Effector CD4-positive, alpha-beta T cell (primary cell): ENCODE measurements at regions not wholly inside any gene's neighbourhood (a gene's known extent, or its start where the extent isn't known, plus 50 kb on each side); places are given as distances from the start of the nearest gene placed in this dataset.
"Not testable (repeated sequence)": the region's sequence is repeated elsewhere in the genome, so short reads cannot be mapped to it uniquely, and the experiment has no call there.

Source experiments
- DNase-seq: peaks from one replicate; pipeline ENCODE4 v3.0.0-alpha.2; 2020

DNA sequence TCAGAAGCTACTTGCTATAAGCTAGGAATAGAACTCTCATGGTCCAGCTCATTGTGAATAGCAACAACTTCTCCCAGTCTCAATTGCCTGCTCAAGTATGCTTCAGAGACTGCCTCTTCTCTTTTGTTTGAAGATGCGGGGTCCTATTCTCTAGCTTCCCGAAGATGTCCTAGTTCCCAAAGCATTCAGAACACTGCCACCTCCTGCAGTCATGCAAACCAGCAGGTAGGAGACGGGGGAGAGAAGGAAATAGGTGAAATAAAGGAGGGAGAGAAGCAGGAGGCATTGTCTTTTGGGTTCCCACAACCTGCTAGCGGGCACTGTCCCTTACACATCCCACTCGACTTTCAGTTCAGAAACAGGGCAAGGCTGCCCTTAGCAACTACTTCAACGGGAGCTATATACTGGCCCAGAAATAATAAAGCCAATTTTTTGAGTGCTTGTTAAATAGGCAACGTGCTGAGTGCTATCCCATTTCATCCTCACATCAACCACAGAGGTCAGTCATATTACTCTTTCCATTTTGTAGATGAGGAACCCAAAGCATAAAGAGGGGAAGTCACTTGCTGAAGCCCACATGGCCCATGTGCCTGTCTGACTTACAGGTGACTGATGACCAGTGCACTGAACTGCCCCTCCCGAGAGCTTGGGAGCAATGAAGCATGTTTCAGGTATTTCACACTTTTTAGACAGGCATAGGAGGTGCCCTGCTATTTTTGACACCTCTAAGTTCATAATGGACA, 61.9 kb upstream of the ATXN1 start:
- no peak for DNase-seq

GRCh38 chr6:16822529-16822928, 61.3 kb upstream of the ATXN1 start:
- no peak for DNase-seq

DNA sequence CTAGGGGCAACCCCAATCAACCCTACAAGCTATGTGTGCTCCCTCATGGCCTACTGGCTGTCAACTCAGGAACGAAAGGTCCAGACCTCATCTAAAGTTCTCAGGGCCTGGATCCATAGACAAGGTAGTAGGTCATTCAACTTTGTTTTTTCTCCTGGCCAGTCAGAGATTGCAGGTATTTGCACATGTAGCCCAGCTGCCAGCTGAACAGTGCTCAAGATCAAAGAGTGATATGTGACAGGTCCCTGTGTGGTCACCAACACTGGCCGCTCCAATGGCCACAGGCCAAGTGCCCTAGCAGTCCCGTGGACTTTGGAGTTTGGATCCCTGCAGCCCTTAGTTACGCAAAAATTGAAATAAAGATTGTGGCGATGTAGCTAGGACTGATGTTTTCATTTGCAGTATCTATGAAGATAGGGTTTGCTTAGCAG, 60.6 kb upstream of the ATXN1 start:
- no peak for DNase-seq

DNA sequence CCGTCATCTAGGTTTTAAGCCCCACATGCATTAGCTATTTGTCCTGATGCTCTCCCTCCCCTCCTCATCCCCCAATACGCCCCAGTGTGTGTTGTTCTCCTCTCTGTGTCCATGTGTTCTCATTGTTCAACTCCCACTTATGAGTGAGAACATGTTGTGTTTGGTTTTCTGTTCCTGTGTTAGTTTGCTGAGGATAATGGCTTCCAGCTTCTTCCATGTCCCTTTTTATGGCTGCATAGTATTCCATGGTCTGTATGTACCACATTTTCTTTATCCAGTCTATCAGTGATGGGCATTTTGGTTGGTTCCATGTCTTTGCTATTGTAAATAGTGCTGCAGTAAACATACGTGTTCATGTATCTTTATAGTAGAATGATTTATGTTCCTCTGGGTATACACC, 59.0 kb upstream of the ATXN1 start:
- DNase-seq, result not testable (repeated sequence)

- DNase-seq, result no peak
These were observed 58.5 kb upstream of the ATXN1 start for GRCh38 chr6:16819752-16820151.

DNA sequence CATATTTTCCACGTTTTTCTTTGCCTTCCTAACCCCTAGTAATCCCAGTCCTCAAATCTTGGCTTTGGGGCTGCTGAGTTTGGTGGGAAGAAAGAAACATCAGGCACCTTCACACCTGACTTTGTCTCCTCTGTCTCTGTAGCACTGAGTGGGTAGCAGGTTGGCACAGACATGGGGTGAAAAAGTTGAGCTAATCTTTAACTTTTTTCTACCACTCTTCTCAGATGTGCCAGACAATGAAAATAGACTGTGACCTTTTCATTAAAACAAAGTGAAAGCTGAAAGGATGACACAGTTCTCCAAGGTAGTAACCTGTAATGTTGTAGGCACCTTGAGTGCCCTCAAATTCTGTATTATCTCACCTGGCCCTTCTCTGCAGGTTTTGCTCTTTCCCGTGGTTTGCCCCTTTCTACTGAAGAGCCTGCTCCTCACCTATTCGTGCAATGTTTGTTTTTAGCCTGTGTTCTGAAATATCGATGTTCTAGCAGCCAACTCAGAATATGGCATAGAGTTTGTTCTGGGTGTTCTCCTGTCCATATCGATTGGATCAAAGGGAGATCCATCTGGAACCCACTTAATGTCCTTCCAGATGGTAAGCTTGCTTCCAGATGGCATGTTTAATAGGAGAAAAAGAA, 57.8 kb upstream of the ATXN1 start:
- DNase-seq, result no peak

DNA sequence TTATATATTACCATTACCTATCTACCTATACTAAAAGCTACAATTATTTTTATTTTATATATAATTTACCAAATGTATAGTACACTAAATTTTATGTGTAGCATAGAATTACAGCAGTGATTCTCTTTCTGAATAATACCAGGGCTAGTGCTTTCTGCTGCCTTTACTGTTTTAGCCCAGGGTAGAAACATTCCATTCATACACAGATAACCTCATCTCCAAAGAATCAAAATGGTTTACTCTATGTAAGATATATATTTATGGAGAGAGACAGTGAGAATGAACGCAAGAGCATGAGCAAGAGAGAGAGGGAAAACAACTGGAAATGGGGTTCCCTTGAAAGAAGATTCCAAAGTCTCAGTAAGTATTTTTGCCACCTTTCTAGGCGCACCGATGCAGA, 56.3 kb upstream of the ATXN1 start:
- DNase-seq, result no peak

- DNase-seq, result no peak
These were observed 55.6 kb upstream of the ATXN1 start for GRCh38 chr6:16816891-16817290.

DNA sequence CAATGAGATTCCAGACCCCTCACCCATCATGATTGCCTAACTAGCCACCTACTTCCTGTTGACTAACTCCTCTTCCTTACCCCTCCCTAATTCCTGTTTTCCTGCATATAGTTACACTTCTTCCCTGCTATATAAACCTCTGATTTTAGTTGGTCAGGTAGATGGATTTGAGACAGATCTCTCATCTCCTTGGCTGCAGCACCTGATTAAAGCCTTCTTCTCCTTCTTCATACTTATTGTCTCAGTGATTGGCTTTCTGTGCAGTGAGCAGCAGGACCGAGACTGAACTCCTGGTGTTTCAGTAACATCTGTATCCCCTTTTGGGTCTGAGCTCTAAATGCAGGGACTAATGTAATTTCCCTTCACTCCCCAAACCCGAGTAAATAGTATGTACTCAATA, 51.7 kb upstream of the ATXN1 start:
- no peak for DNase-seq

GRCh38 chr6:16811277-16811979, 50.2 kb upstream of the ATXN1 start:
- DNase-seq, result no peak
